ENCODE measurements at regions not wholly inside any gene's neighbourhood (a gene's known extent, or its start where the extent isn't known, plus 50 kb on each side); places are given as distances from the start of the nearest gene placed in this dataset.

GRCh38 chr4:57403591-57403990 lies 293.4 kb upstream of the IGFBP7 start:
- no peak for TF ChIP-seq CTCF (IDR thresholded peaks at IDR 0.05)
- TF ChIP-seq ZFX (IDR thresholded peaks at IDR 0.05; ENCODE audit: borderline replicate concordance): no peak

All from 22Rv1 (cell line).